ENCODE measurements at regions not wholly inside any gene's neighbourhood (a gene's known extent, or its start where the extent isn't known, plus 50 kb on each side); places are given as distances from the start of the nearest gene placed in this dataset.

GRCh38 chr3:117114517-117115265 is 405.1 kb downstream of the TUSC7 start:
- TF ChIP-seq CTCF (IDR thresholded peaks at IDR 0.05; ENCODE audit: borderline replicate concordance, extremely low read depth, insufficient read depth): no peak
- H3K27me3 ChIP-seq (ENCODE audit: control insufficient read depth, insufficient read depth, low read length): no peaks in the 10 kb centered on the region
- no peak overlapping the region for H3K4me3 ChIP-seq (ENCODE audit: low read length in 3 of 3)
- H3K9ac ChIP-seq (ENCODE audit: low read length in 3 of 3): no peak overlapping the region
- no peaks in the 10 kb centered on the region for H3K4me1 ChIP-seq (ENCODE audit: control insufficient read depth in 2 of 3, insufficient read depth in 2 of 3, low read depth in 1 of 3, low read length in 3 of 3)
- no peaks in the 10 kb centered on the region for H3K9me3 ChIP-seq (ENCODE audit: control insufficient read depth in 2 of 3, insufficient read depth in 1 of 3, low read length in 3 of 3)
- H3K36me3 ChIP-seq (ENCODE audit: control insufficient read depth in 2 of 3, insufficient read depth in 3 of 3, low read length in 3 of 3): no peaks in the 10 kb centered on the region
- FAIRE-seq: no peak
- no peak overlapping the region for H3K27ac ChIP-seq (ENCODE audit: low read depth in 2 of 2, low read length in 2 of 2)
- intact Hi-C loops (cut with DNase I): no loop called here
- DNase-seq: no peak

GRCh38 chr3:117117188-117117936 is 407.8 kb downstream of the TUSC7 start:
- Histone ChIP-seq H3K9ac (ENCODE audit: low read length in 3 of 3) (no peak overlapping the region), H3K36me3 (ENCODE audit: control insufficient read depth in 2 of 3, insufficient read depth in 3 of 3, low read length in 3 of 3) (no peaks in the 10 kb centered on the region), H3K27me3 (ENCODE audit: control insufficient read depth, insufficient read depth, low read length) (no peaks in the 10 kb centered on the region), H3K9me3 (ENCODE audit: control insufficient read depth in 2 of 3, insufficient read depth in 1 of 3, low read length in 3 of 3) (no peaks in the 10 kb centered on the region), H3K4me3 (ENCODE audit: low read length in 3 of 3) (no peak overlapping the region), H3K27ac (ENCODE audit: low read depth in 2 of 2, low read length in 2 of 2) (no peak overlapping the region), H3K4me1 (ENCODE audit: control insufficient read depth in 2 of 3, insufficient read depth in 2 of 3, low read depth in 1 of 3, low read length in 3 of 3) (no peaks in the 10 kb centered on the region)
- DNase-seq (no peak), FAIRE-seq (no peak)
- no peak for TF ChIP-seq CTCF (IDR thresholded peaks at IDR 0.05; ENCODE audit: borderline replicate concordance, extremely low read depth, insufficient read depth)
- intact Hi-C loops (cut with DNase I): no loop called here

- DNase-seq (no peak), FAIRE-seq (no peak)
- TF ChIP-seq CTCF (IDR thresholded peaks at IDR 0.05; ENCODE audit: borderline replicate concordance, extremely low read depth, insufficient read depth): no peak
- H3K36me3 ChIP-seq (ENCODE audit: control insufficient read depth in 2 of 3, insufficient read depth in 3 of 3, low read length in 3 of 3): no peaks in the 10 kb centered on the region
- no peak overlapping the region for H3K4me3 ChIP-seq (ENCODE audit: low read length in 3 of 3)
- intact Hi-C loops (cut with DNase I): no loop called here
- no peak overlapping the region for H3K9ac ChIP-seq (ENCODE audit: low read length in 3 of 3)
- H3K27me3 ChIP-seq (ENCODE audit: control insufficient read depth, insufficient read depth, low read length): no peaks in the 10 kb centered on the region
- no peak overlapping the region for H3K27ac ChIP-seq (ENCODE audit: low read depth in 2 of 2, low read length in 2 of 2)
- H3K9me3 ChIP-seq (ENCODE audit: control insufficient read depth in 2 of 3, insufficient read depth in 1 of 3, low read length in 3 of 3): no peaks in the 10 kb centered on the region
- H3K4me1 ChIP-seq (ENCODE audit: control insufficient read depth in 2 of 3, insufficient read depth in 2 of 3, low read depth in 1 of 3, low read length in 3 of 3): no peaks in the 10 kb centered on the region
These were observed 409.0 kb downstream of the TUSC7 start for GRCh38 chr3:117118604-117119003.

All from kidney (tissue), 13 donors.